HG02763 (cell line): ENCODE measurements at regions not wholly inside any gene's neighbourhood (a gene's known extent, or its start where the extent isn't known, plus 50 kb on each side); places are given as distances from the start of the nearest gene placed in this dataset.
A peak's percentile ranks its signal among the peaks of the same experiment; 100 is the strongest.
"Not testable (repeated sequence)": the region's sequence is repeated elsewhere in the genome, so short reads cannot be mapped to it uniquely, and the experiment has no call there.

Experiments
- ATAC-seq: cut with Tn5 transposase; IDR thresholded peaks from one replicate; pipeline ENCODE4 v1.9.1; 2021; ENCODE audit warnings: mild to moderate bottlenecking, moderate library complexity; ENCODE audit not compliant: unreplicated experiment

- no peak for ATAC-seq
Observed at GRCh38 chr12:9378430-9378835, 170.2 kb upstream of the PZP start.

GRCh38 chr12:9372202-9372601 is 164.0 kb upstream of the PZP start:
- no peak for ATAC-seq

- ATAC-seq, result no peak
Observed at GRCh38 chr12:9367828-9368227, 159.6 kb upstream of the PZP start.

GRCh38 chr12:9367201-9367600 is 159.0 kb upstream of the PZP start:
- no peak for ATAC-seq

GRCh38 chr12:9365296-9365695 is 157.1 kb upstream of the PZP start:
- no peak for ATAC-seq

- ATAC-seq, result peak; percentile 81
Observed at GRCh38 chr12:9364224-9365176, 156.3 kb upstream of the PZP start.

GRCh38 chr12:9363145-9363544 is 154.9 kb upstream of the PZP start:
- ATAC-seq, result no peak

- peak; percentile 32 for ATAC-seq
Observed at GRCh38 chr12:9361879-9362326, 153.7 kb upstream of the PZP start.

- not testable (repeated sequence) for ATAC-seq
Observed at GRCh38 chr12:9354009-9354754, 146.0 kb upstream of the PZP start.

- no peak for ATAC-seq
Observed at GRCh38 chr12:9351136-9351535, 142.9 kb upstream of the PZP start.

GRCh38 chr12:9349888-9350885 is 142.0 kb upstream of the PZP start:
- ATAC-seq, result no peak

- no peak for ATAC-seq
Observed at GRCh38 chr12:9348906-9349518, 140.8 kb upstream of the PZP start.

- no peak for ATAC-seq
Observed at GRCh38 chr12:9347328-9348127, 139.3 kb upstream of the PZP start.

- no peak for ATAC-seq
Observed at GRCh38 chr12:9346866-9347327, 138.7 kb upstream of the PZP start.

GRCh38 chr12:9345171-9345570 is 137.0 kb upstream of the PZP start:
- no peak for ATAC-seq

- ATAC-seq, result no peak
Observed at GRCh38 chr12:9344541-9344940, 136.3 kb upstream of the PZP start.

GRCh38 chr12:9343731-9344130 is 135.5 kb upstream of the PZP start:
- ATAC-seq, result no peak

- no peak for ATAC-seq
Observed at GRCh38 chr12:9342614-9343353, 134.6 kb upstream of the PZP start.

GRCh38 chr12:9341260-9341585 is 133.0 kb upstream of the PZP start:
- ATAC-seq, result no peak
